ENCODE measurements at regions not wholly inside any gene's neighbourhood (a gene's known extent, or its start where the extent isn't known, plus 50 kb on each side); places are given as distances from the start of the nearest gene placed in this dataset.

- no peak for TF ChIP-seq TAF1 (IDR thresholded peaks at IDR 0.05; ENCODE audit: low read depth, low read length)
- TF ChIP-seq POLR2AphosphoS5 (IDR thresholded peaks at IDR 0.05; ENCODE audit: low read depth, low read length), result no peak
- TF ChIP-seq POLR2A (IDR thresholded peaks at IDR 0.05; ENCODE audit: low read depth, low read length), result no peak
- TF ChIP-seq POU2F2 (IDR thresholded peaks at IDR 0.05; ENCODE audit: low read depth, low read length), result no peak
- no peak for TF ChIP-seq SPI1 (IDR thresholded peaks at IDR 0.05; ENCODE audit: low read depth, low read length)
- no peak for TF ChIP-seq PAX5 (IDR thresholded peaks at IDR 0.05; ENCODE audit: insufficient read depth, low read length, severe bottlenecking)
Measured at GRCh38 chr2:152238016-152238415, 62.5 kb upstream of the STAM2 start.
